Spleen (tissue), 11 donors: ENCODE measurements at regions not wholly inside any gene's neighbourhood (a gene's known extent, or its start where the extent isn't known, plus 50 kb on each side); places are given as distances from the start of the nearest gene placed in this dataset.

Experiments
- DNase-seq: peaks from one replicate; pipeline ENCODE4 v3.0.0-alpha.2; 2020
- H3K27ac ChIP-seq, 8 donors: fragments of 200-600 bp; sonication (generic) in 7 of 8; 1 replicate in 4 of 8; 2 replicates in 4 of 8; pipeline versions ENCODE4 v1.5.0 to v1.8.0; 2016 to 2021; ENCODE audit warnings: inconsistent platforms in 4 of 8, mild to moderate bottlenecking in 4 of 8, moderate library complexity in 1 of 8
- H3K27me3 ChIP-seq, 7 donors: fragments of 200-600 bp; sonication (generic) in 6 of 7; replicated peaks in 1 of 7; 1 replicate in 4 of 7; 2 replicates in 3 of 7; pipeline versions ENCODE4 v1.5.0 to v1.8.0; 2016 to 2021; ENCODE audit warnings: inconsistent platforms in 3 of 7, mild to moderate bottlenecking in 1 of 7
- H3K36me3 ChIP-seq, 6 donors: fragments of 200-600 bp; sonication (generic) in 5 of 6; 1 replicate in 4 of 6; 2 replicates in 2 of 6; pipeline versions ENCODE4 v1.5.0 to v1.8.0; 2016 to 2021; ENCODE audit warnings: inconsistent platforms in 2 of 6
- H3K4me1 ChIP-seq, 6 donors: fragments of 200-600 bp; sonication (generic) in 5 of 6; 1 replicate in 3 of 6; 2 replicates in 3 of 6; pipeline versions ENCODE4 v1.5.0 to v1.8.0; 2016 to 2021; ENCODE audit warnings: inconsistent platforms in 3 of 6
- H3K4me3 ChIP-seq, 8 donors: fragments of 200-600 bp; sonication (generic) in 7 of 8; 1 replicate in 4 of 8; 2 replicates in 4 of 8; pipeline versions ENCODE4 v1.5.0 to v1.8.0; 2016 to 2021; ENCODE audit warnings: inconsistent platforms in 4 of 8, mild to moderate bottlenecking in 4 of 8, moderate library complexity in 2 of 8
- H3K9me3 ChIP-seq, 8 donors: fragments of 200-600 bp; sonication (generic) in 7 of 8; 1 replicate in 4 of 8; 2 replicates in 4 of 8; pipeline versions ENCODE4 v1.5.0 to v1.8.0; 2016 to 2021; ENCODE audit warnings: inconsistent platforms in 4 of 8
- CTCF ChIP-seq, 11 experiments: fragments of 200-600 bp in 7 of 11; fragments of 450-650 bp in 4 of 11; sonication (generic) in 4 of 11; IDR thresholded peaks in 8 of 11; conservative IDR thresholded peaks in 3 of 11; 1 replicate in 7 of 11; 2 replicates in 4 of 11; pipeline versions ENCODE4 v1.4.0 to v1.8.0; 2016 to 2021; ENCODE audit warnings: antibody characterized with exemption in 11 of 11, inconsistent platforms in 4 of 11, mild to moderate bottlenecking in 1 of 11
- POLR2A ChIP-seq, 3 donors: fragments of 450-650 bp; IDR thresholded peaks; one replicate each; pipeline ENCODE4 v1.5.1; 2017; ENCODE audit warnings: antibody characterized with exemption in 3 of 3, mild to moderate bottlenecking in 1 of 3
- POLR2AphosphoS5 ChIP-seq, 3 donors: sonication (generic); formaldehyde crosslinking; IDR thresholded peaks; one replicate each; pipeline ENCODE4 v1.5.1; 2017; ENCODE audit warnings: antibody characterized with exemption in 3 of 3
- WGBS, 5 donors: extraction: QIAGEN DNeasy Blood & Tissue Kit in 3 of 5; methylation state at CpG; one replicate each; pipeline versions ENCODE4 v1.1.5 to v1.1.7; 2013 to 2018; 5-methylcytosine and 5-hydroxymethylcytosine counted together
- intact Hi-C: fragments of 100-400 bp; cut with DNase I; formaldehyde crosslinking; loops from one replicate; pipeline ENCODE4 v1.15.0; 2023; ENCODE audit warnings: low total_unique reads
- donor health status: healthy with polysubstance abuse.
- donor health status: DM: no; HTN: no; CAD: no; lungs with moderate emphysema.
- donor health status: DM: no; HTN: no; CAD: no.
- donor health status: Bipolar disorder and iron deficiency.
- donor health status: healthy.
- donor health status: DM: no; HTN: no; CAD: no.
- donor health status: DM: yes; HTN: yes; CAD: no.

GRCh38 chr18:23316988-23317387, 136.1 kb upstream of the RIOK3 start:
- intact Hi-C loops = no loop called here
- no peak for TF ChIP-seq POLR2AphosphoS5 (IDR thresholded peaks at IDR 0.05)
- no peak for TF ChIP-seq CTCF (IDR thresholded peaks at IDR 0.05 in 8 of 11, conservative IDR thresholded peaks at IDR 0.05 in 3 of 11)
- no peak for TF ChIP-seq POLR2A (IDR thresholded peaks at IDR 0.05)
- H3K27me3 ChIP-seq = no peaks in the 10 kb centered on the region
- peaks cover 0 to 21% (median 2%) of the 10 kb centered on the region in 6 donors for H3K4me1 ChIP-seq
- H3K36me3 ChIP-seq = no peaks in the 10 kb centered on the region
- H3K9me3 ChIP-seq = no peaks in the 10 kb centered on the region
- no peak for DNase-seq
- H3K4me3 ChIP-seq = no peak overlapping the region
- H3K27ac ChIP-seq = no peak overlapping the region

GRCh38 chr18:23317975-23318675, 135.0 kb upstream of the RIOK3 start:
- Histone ChIP-seq H3K27me3 (no peaks in the 10 kb centered on the region), H3K36me3 (no peaks in the 10 kb centered on the region), H3K4me1 (peaks cover 0 to 12% (median 0%) of the 10 kb centered on the region in 6 donors), H3K9me3 (no peaks in the 10 kb centered on the region), H3K4me3 (no peak overlapping the region), H3K27ac (no peak overlapping the region)
- 77 to 91% (median 84%) methylated on average over 5 of the region's 5 CpGs for WGBS, 5 donors
- DNase-seq = no peak
- TF ChIP-seq CTCF (IDR thresholded peaks at IDR 0.05 in 8 of 11, conservative IDR thresholded peaks at IDR 0.05 in 3 of 11) (no peak), POLR2A (IDR thresholded peaks at IDR 0.05) (no peak), POLR2AphosphoS5 (IDR thresholded peaks at IDR 0.05) (no peak)
- intact Hi-C loops = no loop called here

GRCh38 chr18:23320709-23321236, 132.3 kb upstream of the RIOK3 start:
- DNase-seq = no peak
- Histone ChIP-seq H3K4me1 (peaks cover 0 to 8% (median 0%) of the 10 kb centered on the region in 6 donors), H3K27ac (no peak overlapping the region), H3K27me3 (no peaks in the 10 kb centered on the region), H3K4me3 (no peak overlapping the region), H3K9me3 (no peaks in the 10 kb centered on the region), H3K36me3 (no peaks in the 10 kb centered on the region)
- TF ChIP-seq CTCF (IDR thresholded peaks at IDR 0.05 in 8 of 11, conservative IDR thresholded peaks at IDR 0.05 in 3 of 11) = no peak
- no peak for TF ChIP-seq POLR2A (IDR thresholded peaks at IDR 0.05)
- no peak for TF ChIP-seq POLR2AphosphoS5 (IDR thresholded peaks at IDR 0.05)
- WGBS, 5 donors = 61 to 82% (median 71%) methylated on average over 1 of the region's 1 CpG
- intact Hi-C loops = no loop called here

- no peak overlapping the region for H3K27ac ChIP-seq
- H3K9me3 ChIP-seq = no peaks in the 10 kb centered on the region
- H3K4me3 ChIP-seq = no peak overlapping the region
- 90 to 93% (median 91%) methylated on average over 5 of the region's 5 CpGs for WGBS, 5 donors
- TF ChIP-seq POLR2AphosphoS5 (IDR thresholded peaks at IDR 0.05) = no peak
- TF ChIP-seq POLR2A (IDR thresholded peaks at IDR 0.05) = no peak
- TF ChIP-seq CTCF (IDR thresholded peaks at IDR 0.05 in 8 of 11, conservative IDR thresholded peaks at IDR 0.05 in 3 of 11) = no peak
- H3K36me3 ChIP-seq = no peaks in the 10 kb centered on the region
- intact Hi-C loops = no loop called here
- H3K4me1 ChIP-seq = peaks cover 0 to 8% (median 0%) of the 10 kb centered on the region in 6 donors
- no peaks in the 10 kb centered on the region for H3K27me3 ChIP-seq
- DNase-seq = no peak
These were observed 131.1 kb upstream of the RIOK3 start for GRCh38 chr18:23321996-23322395.
